PC-3 (cell line): ENCODE measurements at regions not wholly inside any gene's neighbourhood (a gene's known extent, or its start where the extent isn't known, plus 50 kb on each side); places are given as distances from the start of the nearest gene placed in this dataset.

Experiments used
- ATAC-seq: fragments of 200-7000 bp; cut with Tn5 transposase; 2 replicates; pipeline ENCODE4 v1.9.1; 2020; ENCODE audit warnings: mild to moderate bottlenecking, moderate library complexity
- BruUV-seq: library from RNA; stranded (reverse); fragments of 400-500 nt; replicated peaks from 2 replicates; lab custom pipeline; 2021; lab: Mats Ljungman, UMichigan
- CTCF ChIA-PET: fragments of 300-600 bp; sonication (Branson Sonifier 250); formaldehyde crosslinking; loops from one replicate; lab custom pipeline; 2022; ENCODE audit warnings: antibody characterized with exemption; lab: Charles Lee
- POLR2A ChIA-PET: fragments of 300-600 bp; sonication (Branson Sonifier 250); formaldehyde crosslinking; loops from one replicate; lab custom pipeline; 2022; ENCODE audit warnings: antibody characterized with exemption; ENCODE audit not compliant: unreplicated experiment; lab: Charles Lee
- DNase-seq: peaks from one replicate; pipeline ENCODE4 v3.0.0-alpha.2; 2015
- H2AFZ ChIP-seq: fragments of 300-600 bp; sonication (generic); 2 replicates; pipeline ENCODE4 v1.6.0; 2016; ENCODE audit warnings: antibody characterized with exemption, low read length
- H3F3A ChIP-seq: fragments of 300-600 bp; sonication (generic); one replicate; pipeline ENCODE4 v1.6.0; 2017; ENCODE audit warnings: antibody characterized with exemption, low read length, control low read depth, mild to moderate bottlenecking; ENCODE audit not compliant: unreplicated experiment
- H3K27ac ChIP-seq: fragments of 300-600 bp; sonication (generic); 2 replicates; pipeline ENCODE4 v1.5.1; 2016; ENCODE audit warnings: mild to moderate bottlenecking, low read length
- H3K27me3 ChIP-seq: fragments of 300-600 bp; sonication (generic); 2 replicates; pipeline ENCODE4 v1.6.1; 2016; ENCODE audit warnings: low read length, mixed read lengths
- H3K36me3 ChIP-seq: fragments of 300-600 bp; sonication (generic); 2 replicates; pipeline ENCODE4 v1.6.1; 2016; ENCODE audit warnings: low read depth, mixed run types, low read length, mixed read lengths
- H3K4me1 ChIP-seq: fragments of 300-600 bp; sonication (generic); 2 replicates; pipeline ENCODE4 v1.5.1; 2016; ENCODE audit warnings: low read length; ENCODE audit not compliant: insufficient read depth
- H3K4me2 ChIP-seq: fragments of 300-600 bp; sonication (generic); 2 replicates; pipeline ENCODE4 v1.6.0; 2016; ENCODE audit warnings: low read length
- H3K4me3 ChIP-seq: fragments of 300-600 bp; sonication (generic); 2 replicates; pipeline ENCODE4 v1.5.1; 2016; ENCODE audit warnings: mild to moderate bottlenecking, low read length, mixed read lengths
- H3K79me2 ChIP-seq: fragments of 300-600 bp; sonication (generic); 2 replicates; pipeline ENCODE4 v1.6.1; 2017; ENCODE audit warnings: low read length, mixed read lengths
- H3K9ac ChIP-seq: fragments of 300-600 bp; sonication (generic); 2 replicates; pipeline ENCODE4 v1.6.0; 2016; ENCODE audit warnings: mild to moderate bottlenecking, low read length
- H3K9me2 ChIP-seq: fragments of 300-600 bp; sonication (generic); replicated peaks from 2 replicates; pipeline ENCODE4 v1.6.1; 2016; ENCODE audit warnings: mixed run types, low read length, mixed read lengths
- H3K9me3 ChIP-seq: fragments of 300-600 bp; sonication (generic); 2 replicates; pipeline ENCODE4 v1.6.1; 2016; ENCODE audit warnings: low read length, mixed read lengths
- H4K20me1 ChIP-seq: fragments of 300-600 bp; sonication (generic); 2 replicates; pipeline ENCODE4 v1.6.1; 2016; ENCODE audit warnings: low read length, mixed read lengths
- EZH2 ChIP-seq: fragments of 300-600 bp; sonication (generic); IDR thresholded peaks from one replicate; pipeline ENCODE4 v1.6.1; 2017; ENCODE audit warnings: antibody characterized with exemption, mild to moderate bottlenecking, low read length; ENCODE audit not compliant: unreplicated experiment
- EZH2phosphoT487 ChIP-seq: fragments of 300-600 bp; sonication (generic); IDR thresholded peaks from 2 replicates; pipeline ENCODE4 v1.6.1; 2018; ENCODE audit warnings: mild to moderate bottlenecking, antibody characterized with exemption, low read length, borderline replicate concordance
- intact Hi-C: fragments of 100-400 bp; cut with micrococcal nuclease; formaldehyde crosslinking; loops from 2 replicates; pipeline ENCODE4 v1.9.0; 2023
- TF ChIP-seq, protein P1 (sequence below): fragments of 300-600 bp; sonication (generic); conservative IDR thresholded peaks from 2 replicates; pipeline ENCODE4 v1.5.1; 2017; ENCODE audit warnings: antibody characterized with exemption, low read depth, mild to moderate bottlenecking, low read length

DNA sequence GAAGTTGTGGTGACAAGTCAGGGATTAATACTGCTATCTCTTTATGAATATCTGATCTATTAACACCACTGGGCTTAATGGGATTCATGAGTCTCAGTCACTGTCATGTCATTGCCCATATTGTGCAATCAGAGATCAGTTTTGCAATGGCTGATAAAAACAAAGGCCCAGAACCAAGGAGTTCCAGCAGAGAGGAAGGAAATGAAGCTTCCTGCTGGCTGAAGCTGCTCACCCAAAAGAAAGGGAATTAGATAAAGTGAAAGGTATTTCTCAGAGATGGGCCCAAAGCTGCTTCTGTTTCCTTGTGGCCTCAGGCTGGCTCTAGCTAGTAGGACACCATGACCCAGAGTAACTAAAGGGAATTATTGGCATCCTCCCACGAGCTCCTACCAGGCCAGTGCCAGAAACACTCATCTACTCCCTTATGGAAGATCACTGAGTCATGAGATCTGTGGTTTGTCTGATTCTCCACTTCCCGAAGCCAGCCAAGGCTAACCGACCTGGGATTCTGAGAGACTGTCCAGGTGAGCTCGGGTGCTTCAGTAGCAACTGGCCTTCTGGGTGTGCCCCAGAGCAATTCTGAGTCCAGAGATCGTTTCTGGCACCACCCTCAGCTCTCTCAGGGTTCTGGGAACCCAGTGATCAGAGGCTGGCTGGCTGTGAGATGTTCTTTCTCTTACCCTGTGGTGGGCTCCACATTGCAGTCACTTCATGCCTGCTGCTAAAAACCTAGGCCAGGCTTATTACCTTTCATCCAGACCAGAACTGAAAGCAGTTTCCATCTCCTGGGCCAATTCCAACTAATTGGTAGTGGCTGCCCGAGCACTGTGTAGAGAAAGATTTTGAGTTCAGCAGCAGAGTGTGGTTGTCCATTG is 129.5 kb upstream of the PELI1 start:
- Histone ChIP-seq H3K4me3 (peak overlapping the region; percentile 36; the same call in 1 of the 2 replicates), H3K9me2 (no peaks in the 10 kb centered on the region), H3K9me3 (no peaks in the 10 kb centered on the region), H3K4me1 (peaks cover 47% of the 10 kb centered on the region), H3K27me3 (no peaks in the 10 kb centered on the region), H3F3A (peaks cover 10% of the 10 kb centered on the region), H3K79me2 (no peaks in the 10 kb centered on the region), H3K9ac (no peak overlapping the region), H2AFZ (peak overlapping the region; percentile 39; the same call in 1 of the 2 replicates), H3K27ac (peak overlapping the region; percentile 76), H3K4me2 (peak overlapping the region; percentile 75), H4K20me1 (no peaks in the 10 kb centered on the region), H3K36me3 (no peaks in the 10 kb centered on the region)
- BruUV-seq: no TSS peak
- CTCF ChIA-PET: interaction anchor here (0.6 to 0.9 kb wide), 2 partner anchors 53 to 70 kb away, joined by 3 read pairs; no protein-coding TSS in a partner anchor
- peak; percentile 91 for ATAC-seq
- POLR2A ChIA-PET: interaction anchor here (0.6 kb wide), 1 partner anchor 53 kb away, joined by 4 read pairs; no protein-coding TSS in a partner anchor
- DNase-seq: peak; percentile 97
- intact Hi-C loops: no loop called here
- no peak for TF ChIP-seq EZH2
- no peak for TF ChIP-seq EZH2phosphoT487
- TF ChIP-seq, protein P1, sequence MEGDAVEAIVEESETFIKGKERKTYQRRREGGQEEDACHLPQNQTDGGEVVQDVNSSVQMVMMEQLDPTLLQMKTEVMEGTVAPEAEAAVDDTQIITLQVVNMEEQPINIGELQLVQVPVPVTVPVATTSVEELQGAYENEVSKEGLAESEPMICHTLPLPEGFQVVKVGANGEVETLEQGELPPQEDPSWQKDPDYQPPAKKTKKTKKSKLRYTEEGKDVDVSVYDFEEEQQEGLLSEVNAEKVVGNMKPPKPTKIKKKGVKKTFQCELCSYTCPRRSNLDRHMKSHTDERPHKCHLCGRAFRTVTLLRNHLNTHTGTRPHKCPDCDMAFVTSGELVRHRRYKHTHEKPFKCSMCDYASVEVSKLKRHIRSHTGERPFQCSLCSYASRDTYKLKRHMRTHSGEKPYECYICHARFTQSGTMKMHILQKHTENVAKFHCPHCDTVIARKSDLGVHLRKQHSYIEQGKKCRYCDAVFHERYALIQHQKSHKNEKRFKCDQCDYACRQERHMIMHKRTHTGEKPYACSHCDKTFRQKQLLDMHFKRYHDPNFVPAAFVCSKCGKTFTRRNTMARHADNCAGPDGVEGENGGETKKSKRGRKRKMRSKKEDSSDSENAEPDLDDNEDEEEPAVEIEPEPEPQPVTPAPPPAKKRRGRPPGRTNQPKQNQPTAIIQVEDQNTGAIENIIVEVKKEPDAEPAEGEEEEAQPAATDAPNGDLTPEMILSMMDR: no peak

DNA sequence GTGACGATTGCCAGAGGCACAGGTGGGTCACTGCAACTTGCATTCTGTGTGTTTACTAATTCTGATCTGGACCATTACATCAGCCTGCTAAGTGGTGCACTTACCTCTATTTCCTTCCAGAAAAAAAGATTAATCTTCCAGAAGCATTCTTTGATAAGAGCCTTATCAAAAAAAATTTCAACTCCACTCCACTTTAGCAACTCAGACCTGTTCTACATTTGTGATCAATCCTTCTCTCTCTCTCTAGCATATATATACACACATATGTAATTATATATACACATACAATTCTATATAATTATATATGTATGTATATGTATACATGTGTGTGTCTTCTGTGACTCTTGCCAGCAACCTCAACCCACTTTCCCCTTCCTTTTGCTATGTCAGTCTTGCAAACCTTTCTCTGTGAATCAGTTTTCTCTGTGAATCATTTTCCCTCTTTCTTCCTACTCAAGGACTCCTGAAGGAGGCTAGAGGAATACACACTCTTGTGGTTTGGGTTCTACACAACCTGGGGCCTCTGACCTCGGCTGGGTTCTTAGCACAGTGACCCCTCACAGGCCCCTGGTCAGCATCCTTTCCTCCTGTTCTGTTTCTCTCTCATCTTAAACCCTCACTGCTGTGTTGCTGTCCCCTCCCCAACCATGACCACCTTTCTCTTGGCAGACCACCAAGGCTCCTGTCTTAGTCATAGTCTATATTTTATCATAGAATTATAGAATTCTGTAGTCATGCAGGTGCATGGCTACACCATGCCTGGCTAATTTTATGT is 130.4 kb upstream of the PELI1 start:
- Histone ChIP-seq H3K9ac (no peak overlapping the region), H4K20me1 (no peaks in the 10 kb centered on the region), H3K79me2 (no peaks in the 10 kb centered on the region), H3K4me3 (peak overlapping the region; percentile 36; the same call in 1 of the 2 replicates), H3K27me3 (no peaks in the 10 kb centered on the region), H3K9me2 (no peaks in the 10 kb centered on the region), H3K4me1 (peaks cover 47% of the 10 kb centered on the region), H3K9me3 (no peaks in the 10 kb centered on the region), H2AFZ (peak overlapping the region; percentile 39; the same call in 1 of the 2 replicates), H3F3A (peaks cover 10% of the 10 kb centered on the region), H3K4me2 (peak overlapping the region; percentile 75), H3K27ac (peak overlapping the region; percentile 76), H3K36me3 (no peaks in the 10 kb centered on the region)
- DNase-seq: peak; percentile 41
- intact Hi-C loops: no loop called here
- ChIA-PET POLR2A (no interaction called here), CTCF (interaction anchor here (0.6 kb wide), 1 partner anchor 71 kb away, joined by 3 read pairs; no protein-coding TSS in a partner anchor)
- no peak for ATAC-seq
- BruUV-seq: no TSS peak
- TF ChIP-seq EZH2phosphoT487 (no peak), EZH2 (no peak)
- TF ChIP-seq, protein P1: no peak
